Small intestine (tissue), 7 donors: ENCODE measurements at regions not wholly inside any gene's neighbourhood (a gene's known extent, or its start where the extent isn't known, plus 50 kb on each side); places are given as distances from the start of the nearest gene placed in this dataset.

Experiments used
- DNase-seq, 2 donors: peaks; one replicate each; pipeline versions ENCODE4 v3.0.0 to v3.0.0-alpha.2; 2013
- FAIRE-seq: peaks from 2 replicates; lab custom pipeline; 2012; peaks lifted over from hg19 to GRCh38; lab: Jason Lieb, UNC
- H3K27ac ChIP-seq, 3 donors: one replicate each; pipeline ENCODE4 v1.5.1; 2013; ENCODE audit warnings: low read length in 2 of 3, mild to moderate bottlenecking in 2 of 3, control low read depth in 1 of 3, inconsistent platforms in 1 of 3, low read depth in 1 of 3, moderate library complexity in 1 of 3
- H3K27me3 ChIP-seq, 3 donors: one replicate each; pipeline ENCODE4 v1.6.1; 2013; ENCODE audit warnings: low read length in 3 of 3, inconsistent platforms in 1 of 3; ENCODE audit not compliant: control insufficient read depth in 3 of 3, insufficient read depth in 3 of 3
- H3K36me3 ChIP-seq, 3 donors: one replicate each; pipeline ENCODE4 v1.6.1; 2013; ENCODE audit warnings: low read length in 3 of 3, inconsistent platforms in 1 of 3, low read depth in 1 of 3, mild to moderate bottlenecking in 1 of 3, moderate library complexity in 1 of 3; ENCODE audit not compliant: control insufficient read depth in 3 of 3, insufficient read depth in 2 of 3
- H3K4me1 ChIP-seq, 3 donors: one replicate each; pipeline ENCODE4 v1.6.1; 2013; ENCODE audit warnings: low read length in 2 of 3, inconsistent platforms in 1 of 3, low read depth in 1 of 3, mild to moderate bottlenecking in 1 of 3, moderate library complexity in 1 of 3; ENCODE audit not compliant: control insufficient read depth in 3 of 3, insufficient read depth in 2 of 3
- H3K4me3 ChIP-seq, 3 donors: one replicate each; pipeline ENCODE4 v1.5.1; 2013; ENCODE audit warnings: low read length in 3 of 3, control low read depth in 1 of 3, inconsistent platforms in 1 of 3, low read depth in 1 of 3, mild to moderate bottlenecking in 1 of 3, moderate library complexity in 1 of 3
- H3K9me3 ChIP-seq, 2 donors: one replicate each; pipeline ENCODE4 v1.6.1; 2013; ENCODE audit warnings: low read depth in 1 of 2, low read length in 1 of 2; ENCODE audit not compliant: control insufficient read depth in 2 of 2, insufficient read depth in 1 of 2
- WGBS, 3 donors: extraction: QIAGEN DNeasy Blood & Tissue Kit; methylation state at CpG; one replicate each; pipeline ENCODE4 v1.1.7; 2013; 5-methylcytosine and 5-hydroxymethylcytosine counted together
- donor health status: healthy with polysubstance abuse.
- donor health status: control.
- donor health status: control.
- donor health status: Bipolar disorder and iron deficiency.
- donor health status: healthy.

DNA sequence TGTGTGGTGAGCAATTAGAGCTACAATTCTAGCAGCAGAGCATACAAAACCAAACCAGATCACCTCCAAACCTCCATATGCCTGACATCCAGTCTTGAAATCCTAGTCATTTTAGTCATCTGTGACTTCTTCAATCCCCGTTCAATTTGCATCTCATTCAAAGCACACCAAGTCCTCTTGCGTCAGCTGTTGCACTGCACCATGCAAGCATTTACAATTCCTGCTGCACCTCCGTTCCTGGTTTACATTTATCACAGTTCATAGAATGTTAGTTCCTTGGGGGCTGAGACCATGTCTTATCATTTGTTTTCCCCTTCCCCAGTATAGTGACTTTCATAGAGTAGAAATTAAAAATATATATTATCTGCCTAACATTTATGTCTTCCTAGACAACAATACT is 116.9 kb downstream of the BDH1 start:
- H3K27ac ChIP-seq = no peak overlapping the region
- 91 to 98% (median 92%) methylated on average over 3 of the region's 3 CpGs for WGBS, 3 donors
- no peaks in the 10 kb centered on the region for H3K36me3 ChIP-seq
- FAIRE-seq = no peak
- no peaks in the 10 kb centered on the region for H3K4me1 ChIP-seq
- H3K9me3 ChIP-seq = no peaks in the 10 kb centered on the region
- no peak overlapping the region for H3K4me3 ChIP-seq
- H3K27me3 ChIP-seq = no peaks in the 10 kb centered on the region
- DNase-seq = no peak

DNA sequence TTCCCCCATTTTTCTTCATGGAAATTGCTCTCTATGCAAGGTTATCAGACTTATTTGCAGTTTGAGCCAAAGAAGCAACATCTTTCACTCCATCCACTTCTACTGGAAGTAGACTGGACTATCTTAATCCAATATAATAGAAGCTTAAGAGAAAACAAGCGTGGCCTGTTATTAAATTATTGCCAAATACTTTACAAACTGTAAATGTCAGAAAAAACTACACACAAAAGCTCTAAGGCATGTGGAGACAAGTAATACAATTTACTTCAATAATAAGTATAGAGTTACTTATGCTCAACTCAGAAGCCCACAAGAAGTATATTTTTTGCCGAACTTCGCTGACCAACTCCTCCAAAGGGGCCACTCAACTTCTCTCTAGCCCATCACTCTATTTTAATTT is 120.3 kb downstream of the BDH1 start:
- WGBS, 3 donors = 79 to 94% (median 94%) methylated on average over 3 of the region's 3 CpGs
- Histone ChIP-seq H3K9me3 (peaks cover 0 to 2% of the 10 kb centered on the region in 2 donors), H3K27ac (no peak overlapping the region), H3K4me1 (no peaks in the 10 kb centered on the region), H3K36me3 (no peaks in the 10 kb centered on the region), H3K4me3 (no peak overlapping the region), H3K27me3 (no peaks in the 10 kb centered on the region)
- no peak for DNase-seq
- no peak for FAIRE-seq

DNA sequence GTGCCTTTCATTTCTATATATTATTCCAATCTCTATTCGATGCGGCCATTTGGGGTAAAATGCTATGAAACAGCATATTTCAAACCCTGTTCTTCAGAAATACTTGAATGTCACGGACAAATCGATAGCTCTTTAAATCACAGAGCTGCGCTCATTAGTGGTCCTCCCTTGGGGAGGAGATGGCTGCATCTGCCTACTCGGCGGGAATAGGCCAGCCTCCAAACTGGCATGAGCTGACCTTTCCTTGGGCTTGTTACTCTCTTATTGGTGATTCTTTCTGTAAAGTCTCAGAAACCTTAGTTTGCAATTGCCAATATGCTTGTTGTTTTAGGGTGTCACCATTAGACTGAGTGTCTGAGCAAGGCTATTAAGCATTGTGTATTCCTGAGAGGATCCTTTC is 120.9 kb downstream of the BDH1 start:
- Histone ChIP-seq H3K36me3 (no peaks in the 10 kb centered on the region), H3K4me3 (no peak overlapping the region), H3K9me3 (peaks cover 0 to 2% of the 10 kb centered on the region in 2 donors), H3K27me3 (no peaks in the 10 kb centered on the region), H3K27ac (no peak overlapping the region), H3K4me1 (no peaks in the 10 kb centered on the region)
- DNase-seq (no peak), FAIRE-seq (no peak)
- 78 to 95% (median 89%) methylated on average over 7 of the region's 7 CpGs for WGBS, 3 donors

DNA sequence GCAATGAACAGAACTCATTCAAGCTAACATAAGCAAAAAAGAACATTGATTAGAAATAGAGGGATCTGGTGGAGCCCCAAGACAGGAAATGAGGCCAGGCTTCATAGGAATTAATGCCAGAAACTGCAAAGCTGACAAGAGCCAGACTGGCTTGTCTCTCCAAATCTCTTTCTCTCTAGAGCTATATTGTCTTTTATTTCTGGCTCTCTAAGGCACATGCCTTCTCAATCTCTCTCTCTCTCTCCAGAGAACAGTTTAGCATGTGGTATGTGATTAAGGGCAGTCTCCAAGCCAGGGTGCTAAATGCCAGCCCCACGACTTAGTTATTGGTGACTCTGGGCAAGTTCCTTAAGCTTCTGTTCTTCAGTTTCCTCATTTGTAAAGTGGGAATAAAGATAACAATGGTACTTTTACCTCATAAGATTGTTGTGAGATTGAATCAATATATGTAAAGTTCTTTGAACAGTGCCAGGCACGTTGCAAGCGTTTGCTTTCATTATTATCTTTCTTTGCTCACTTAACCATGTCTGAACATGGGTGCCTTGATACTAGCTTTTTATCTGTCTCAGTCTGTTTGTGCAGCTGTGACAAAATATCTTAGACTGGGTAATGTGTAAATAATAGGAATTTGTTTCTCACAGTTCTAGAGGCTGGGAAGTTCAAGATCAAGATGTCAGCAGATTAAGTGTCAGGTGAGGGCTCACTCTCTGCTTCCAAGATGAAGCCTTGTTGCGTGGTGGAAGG is 123.2 kb downstream of the BDH1 start:
- FAIRE-seq (no peak), DNase-seq (peak in 1 of 2 donors; percentile 21)
- no peaks in the 10 kb centered on the region for H3K36me3 ChIP-seq
- H3K4me1 ChIP-seq = peaks cover 0 to 12% (median 2%) of the 10 kb centered on the region in 3 donors
- H3K4me3 ChIP-seq = no peak overlapping the region
- no peak overlapping the region for H3K27ac ChIP-seq
- peaks cover 0 to 2% of the 10 kb centered on the region in 2 donors for H3K9me3 ChIP-seq
- no peaks in the 10 kb centered on the region for H3K27me3 ChIP-seq
- 22 to 47% (median 33%) methylated on average over 4 of the region's 4 CpGs for WGBS, 3 donors

DNA sequence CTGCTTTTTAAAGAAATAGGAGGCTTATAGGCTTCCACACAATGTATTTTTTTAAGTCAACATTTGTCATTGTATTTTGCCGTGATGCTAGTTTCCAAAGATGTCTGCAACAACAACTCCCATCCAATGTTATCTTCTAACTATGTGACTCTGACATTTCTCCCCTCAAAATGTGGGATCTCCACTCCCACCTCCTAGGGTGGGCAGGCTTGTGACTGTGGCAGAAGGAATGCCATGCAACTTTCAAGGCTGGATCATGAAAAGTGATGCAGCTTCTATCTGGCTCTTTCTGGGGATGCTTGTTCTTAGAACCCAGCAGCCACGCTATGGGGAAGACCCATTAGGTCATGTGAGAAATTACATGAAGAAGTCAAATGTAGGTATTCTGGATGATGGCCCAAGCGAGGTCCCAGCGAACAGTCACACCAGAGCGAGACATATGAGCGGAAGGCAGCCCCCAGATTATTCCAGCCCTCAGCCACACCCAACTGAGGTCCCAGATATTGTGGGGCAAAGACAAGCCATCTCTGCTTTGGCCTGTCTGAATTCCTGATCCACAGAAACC is 124.3 kb downstream of the BDH1 start:
- Histone ChIP-seq H3K27ac (peak overlapping the region in 1 of 3 donors; percentile 12), H3K36me3 (no peaks in the 10 kb centered on the region), H3K4me1 (peaks cover 0 to 12% (median 2%) of the 10 kb centered on the region in 3 donors), H3K9me3 (peaks cover 0 to 2% of the 10 kb centered on the region in 2 donors), H3K4me3 (no peak overlapping the region), H3K27me3 (no peaks in the 10 kb centered on the region)
- 84 to 93% (median 85%) methylated on average over 6 of the region's 6 CpGs for WGBS, 3 donors
- no peak for DNase-seq
- no peak for FAIRE-seq

DNA sequence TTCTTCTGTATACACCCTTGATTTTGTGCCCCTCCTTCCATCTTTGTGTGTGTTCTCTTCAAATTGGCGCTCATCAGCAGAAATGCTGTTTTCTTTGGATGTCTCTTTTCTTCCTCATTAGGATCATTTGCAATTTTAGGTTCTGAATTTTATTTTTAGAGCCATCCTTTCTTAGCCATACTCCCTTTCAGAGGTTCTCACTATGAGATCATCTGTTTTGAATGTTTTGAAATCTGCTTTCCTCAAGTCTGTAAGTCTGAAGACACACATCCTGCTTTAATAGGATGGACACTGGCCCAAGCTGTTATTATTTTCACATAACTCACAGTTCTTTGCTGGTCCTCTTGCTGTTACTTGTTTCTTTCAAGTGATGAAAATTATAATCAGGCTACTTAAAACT is 124.8 kb downstream of the BDH1 start:
- no peak for DNase-seq
- no peak overlapping the region for H3K4me3 ChIP-seq
- H3K27ac ChIP-seq = peak overlapping the region in 1 of 3 donors; percentile 12
- 75 to 90% (median 81%) methylated on average over 1 of the region's 1 CpG for WGBS, 3 donors
- H3K4me1 ChIP-seq = peaks cover 0 to 12% (median 2%) of the 10 kb centered on the region in 3 donors
- H3K36me3 ChIP-seq = no peaks in the 10 kb centered on the region
- H3K27me3 ChIP-seq = no peaks in the 10 kb centered on the region
- H3K9me3 ChIP-seq = peaks cover 0 to 2% of the 10 kb centered on the region in 2 donors
- FAIRE-seq = no peak

DNA sequence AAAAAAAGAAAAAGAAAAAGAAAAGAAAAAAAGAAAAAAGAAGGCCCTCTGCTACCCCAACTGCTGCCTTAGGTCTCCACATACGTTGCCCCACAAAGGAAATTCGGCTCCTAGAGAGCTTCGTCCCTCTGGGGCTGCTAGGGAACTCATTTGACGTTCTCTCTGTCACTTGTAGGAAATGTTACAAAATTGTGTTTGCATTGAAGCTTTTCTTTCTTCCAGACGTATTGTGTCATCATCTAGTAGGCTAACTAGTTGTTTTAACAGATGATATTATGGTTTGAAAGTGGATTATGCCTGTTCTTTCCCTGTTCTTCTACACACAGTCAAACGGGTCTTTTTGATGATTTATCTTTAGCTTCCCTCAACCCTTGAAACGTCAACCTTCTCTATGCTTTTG is 125.3 kb downstream of the BDH1 start:
- 57 to 74% (median 68%) methylated on average over 7 of the region's 7 CpGs for WGBS, 3 donors
- Histone ChIP-seq H3K36me3 (no peaks in the 10 kb centered on the region), H3K27me3 (no peaks in the 10 kb centered on the region), H3K27ac (no peak overlapping the region), H3K9me3 (peaks cover 0 to 2% of the 10 kb centered on the region in 2 donors), H3K4me1 (peaks cover 0 to 12% (median 2%) of the 10 kb centered on the region in 3 donors), H3K4me3 (no peak overlapping the region)
- no peak for DNase-seq
- FAIRE-seq = no peak

DNA sequence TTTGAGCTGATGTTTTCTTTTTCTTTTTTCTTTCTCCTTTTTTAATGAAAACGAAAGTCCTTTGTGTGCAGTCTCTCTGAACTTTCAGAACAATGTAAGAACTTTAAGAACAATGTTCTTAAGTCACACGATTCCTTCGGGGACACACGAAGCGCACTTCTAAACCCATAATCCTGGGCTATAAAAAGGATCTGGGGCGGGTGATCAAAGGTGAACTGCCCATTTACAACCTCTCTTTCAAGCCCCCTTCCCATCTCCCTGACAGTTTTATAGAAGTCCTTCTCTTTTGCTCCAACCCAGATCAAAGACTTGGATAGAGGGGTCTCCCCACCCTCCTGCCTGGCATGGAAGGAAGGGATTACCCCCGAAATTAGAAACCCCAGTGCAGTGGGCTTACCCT is 126.8 kb downstream of the BDH1 start:
- no peak overlapping the region for H3K4me3 ChIP-seq
- H3K27ac ChIP-seq = no peak overlapping the region
- DNase-seq (peak in 1 of 2 donors; percentile 35), FAIRE-seq (no peak)
- H3K27me3 ChIP-seq = no peaks in the 10 kb centered on the region
- H3K9me3 ChIP-seq = peaks cover 0 to 2% of the 10 kb centered on the region in 2 donors
- WGBS, 3 donors = 9 to 49% (median 33%) methylated on average over 7 of the region's 7 CpGs
- no peaks in the 10 kb centered on the region for H3K36me3 ChIP-seq
- peaks cover 0 to 12% (median 2%) of the 10 kb centered on the region in 3 donors for H3K4me1 ChIP-seq
